ENCODE measurements at regions not wholly inside any gene's neighbourhood (a gene's known extent, or its start where the extent isn't known, plus 50 kb on each side); places are given as distances from the start of the nearest gene placed in this dataset.

DNA sequence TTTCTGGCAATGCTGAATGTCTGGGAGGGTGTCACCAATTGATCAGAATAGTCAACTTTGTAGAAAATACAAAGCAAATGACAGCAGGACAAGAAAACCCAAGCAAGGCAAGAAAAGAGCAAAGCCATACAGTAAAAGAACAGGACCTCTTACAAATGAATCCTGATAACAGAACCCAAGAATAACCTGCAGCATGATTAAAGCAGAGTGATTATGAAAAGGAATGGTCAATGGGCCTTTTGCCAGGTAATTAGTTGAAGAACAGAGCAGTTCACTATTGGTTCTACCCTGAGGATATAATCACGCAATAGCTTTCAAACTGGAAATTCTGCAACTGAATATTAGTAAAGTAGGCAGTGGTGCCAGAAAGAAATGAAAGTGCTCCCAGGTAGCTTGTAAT is 319.8 kb downstream of the FRK start:
- no peaks in the 10 kb centered on the region for H3K4me1 ChIP-seq (ENCODE audit: control insufficient read depth in 1 of 2, insufficient read depth in 2 of 2, low read length in 2 of 2)
- no peak overlapping the region for H3K27ac ChIP-seq (ENCODE audit: low read depth, low read length)
- no peak overlapping the region for H3K14ac ChIP-seq (ENCODE audit: low read length)
- no peak overlapping the region for H3K9ac ChIP-seq (ENCODE audit: low read length)
- DNase-seq, result no peak
- no peak overlapping the region for H3K18ac ChIP-seq (ENCODE audit: low read length)
- H4K12ac ChIP-seq (ENCODE audit: low read depth, low read length), result no peak overlapping the region
- H3K27me3 ChIP-seq (ENCODE audit: insufficient read depth, low read length), result no peaks in the 10 kb centered on the region
- H3K36me3 ChIP-seq (ENCODE audit: control insufficient read depth in 1 of 2, insufficient read depth in 2 of 2, low read length in 2 of 2), result no peaks in the 10 kb centered on the region
- no peaks in the 10 kb centered on the region for H3K79me2 ChIP-seq (ENCODE audit: control insufficient read depth, insufficient read depth, low read length, poor library complexity)
- H2BK5ac ChIP-seq (ENCODE audit: low read depth, low read length, poor library complexity), result no peak overlapping the region
- H3K4me3 ChIP-seq (ENCODE audit: low read depth, low read length), result no peak overlapping the region
- peaks cover 3% of the 10 kb centered on the region for H3K9me3 ChIP-seq (ENCODE audit: insufficient read depth, low read depth, low read length)
- H3K79me1 ChIP-seq (ENCODE audit: low read length), result no peaks in the 10 kb centered on the region
- H3K4me2 ChIP-seq (ENCODE audit: low read length), result no peak overlapping the region
- no peak overlapping the region for H3K4ac ChIP-seq (ENCODE audit: low read depth, low read length)
- no peak overlapping the region for H2AK5ac ChIP-seq (ENCODE audit: low read length)
- no peak overlapping the region for H3K23ac ChIP-seq (ENCODE audit: low read length)
- H2AFZ ChIP-seq (ENCODE audit: insufficient read depth, low read length, poor library complexity), result no peak overlapping the region
- H2BK12ac ChIP-seq (ENCODE audit: low read length), result no peak overlapping the region
- WGBS (ENCODE audit: extremely low coverage, insufficient coverage, insufficient read length), result no CpG with 5 or more reads among the region's 1 CpG
- no peak overlapping the region for H4K8ac ChIP-seq (ENCODE audit: low read depth, low read length)
- no peak overlapping the region for H4K91ac ChIP-seq (ENCODE audit: low read depth, low read length)
- H2BK120ac ChIP-seq (ENCODE audit: insufficient read depth, low read length, poor library complexity), result no peak overlapping the region

DNA sequence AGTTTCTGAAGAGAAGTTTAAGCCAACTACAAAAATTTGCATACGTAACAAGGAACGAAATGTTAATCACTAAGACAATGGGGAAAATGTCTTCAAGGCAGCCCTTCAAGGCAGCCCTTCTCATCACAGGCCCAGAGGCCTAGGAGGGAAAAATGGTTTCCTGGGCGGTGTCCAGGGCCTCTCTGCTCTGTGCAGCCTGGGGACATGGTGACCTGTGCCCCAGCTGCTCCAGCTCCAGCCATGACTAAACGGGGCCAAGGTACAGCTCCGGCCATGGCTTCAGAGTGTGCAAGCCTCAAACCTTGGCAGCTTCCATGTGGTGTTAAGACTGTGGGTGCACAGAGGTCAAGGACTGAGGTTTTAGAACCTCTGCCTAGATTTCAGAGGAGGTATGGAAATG is 325.1 kb downstream of the FRK start:
- H2BK120ac ChIP-seq (ENCODE audit: insufficient read depth, low read length, poor library complexity), result no peak overlapping the region
- no peaks in the 10 kb centered on the region for H3K27me3 ChIP-seq (ENCODE audit: insufficient read depth, low read length)

DNA sequence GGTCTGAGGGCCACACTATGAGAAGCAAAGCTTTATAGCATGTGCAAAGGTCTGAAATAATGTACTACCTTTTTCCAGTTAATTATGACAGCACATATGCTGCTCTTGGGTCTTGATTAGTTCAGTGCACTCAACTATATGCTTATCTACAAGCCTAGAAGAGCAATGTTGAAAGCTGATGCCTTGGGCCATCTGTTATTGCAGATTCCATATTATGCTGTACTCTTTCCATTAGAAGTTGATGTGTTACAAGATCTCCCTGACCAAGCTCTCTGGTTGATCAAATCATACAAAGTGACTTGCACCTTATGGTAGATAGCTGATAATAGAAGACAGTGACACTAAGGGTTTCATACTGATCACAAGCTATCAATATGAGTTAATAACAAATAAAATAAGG is 327.3 kb downstream of the FRK start:
- Histone ChIP-seq H2BK5ac (ENCODE audit: low read depth, low read length, poor library complexity) (no peak overlapping the region), H3K4me1 (ENCODE audit: control insufficient read depth in 1 of 2, insufficient read depth in 2 of 2, low read length in 2 of 2) (peaks cover 3 to 5% of the 10 kb centered on the region in 2 experiments), H2BK12ac (ENCODE audit: low read length) (no peak overlapping the region), H3K9ac (ENCODE audit: low read length) (no peak overlapping the region), H3K23ac (ENCODE audit: low read length) (no peak overlapping the region), H3K4ac (ENCODE audit: low read depth, low read length) (no peak overlapping the region), H3K36me3 (ENCODE audit: control insufficient read depth in 1 of 2, insufficient read depth in 2 of 2, low read length in 2 of 2) (no peaks in the 10 kb centered on the region), H2BK120ac (ENCODE audit: insufficient read depth, low read length, poor library complexity) (no peak overlapping the region), H4K91ac (ENCODE audit: low read depth, low read length) (no peak overlapping the region), H3K18ac (ENCODE audit: low read length) (no peak overlapping the region), H3K27me3 (ENCODE audit: insufficient read depth, low read length) (no peaks in the 10 kb centered on the region), H3K4me3 (ENCODE audit: low read depth, low read length) (no peak overlapping the region), H3K9me3 (ENCODE audit: insufficient read depth, low read depth, low read length) (peaks cover 6% of the 10 kb centered on the region), H2AFZ (ENCODE audit: insufficient read depth, low read length, poor library complexity) (no peak overlapping the region), H4K8ac (ENCODE audit: low read depth, low read length) (no peak overlapping the region), H3K79me2 (ENCODE audit: control insufficient read depth, insufficient read depth, low read length, poor library complexity) (no peaks in the 10 kb centered on the region), H3K27ac (ENCODE audit: low read depth, low read length) (no peak overlapping the region), H2AK5ac (ENCODE audit: low read length) (no peak overlapping the region), H4K12ac (ENCODE audit: low read depth, low read length) (no peak overlapping the region), H3K14ac (ENCODE audit: low read length) (no peak overlapping the region), H3K79me1 (ENCODE audit: low read length) (no peaks in the 10 kb centered on the region), H3K4me2 (ENCODE audit: low read length) (no peak overlapping the region)
- DNase-seq, result no peak

More for the DNA sequence above, 325.1 kb downstream of the FRK start:
- H4K8ac ChIP-seq (ENCODE audit: low read depth, low read length), result no peak overlapping the region
- H3K79me1 ChIP-seq (ENCODE audit: low read length), result no peaks in the 10 kb centered on the region
- no peak overlapping the region for H2AFZ ChIP-seq (ENCODE audit: insufficient read depth, low read length, poor library complexity)
- H4K91ac ChIP-seq (ENCODE audit: low read depth, low read length), result no peak overlapping the region
- H3K9me3 ChIP-seq (ENCODE audit: insufficient read depth, low read depth, low read length), result peaks cover 6% of the 10 kb centered on the region
- no peaks in the 10 kb centered on the region for H3K36me3 ChIP-seq (ENCODE audit: control insufficient read depth in 1 of 2, insufficient read depth in 2 of 2, low read length in 2 of 2)
- H3K4me1 ChIP-seq (ENCODE audit: control insufficient read depth in 1 of 2, insufficient read depth in 2 of 2, low read length in 2 of 2), result no peaks in the 10 kb centered on the region
- H4K12ac ChIP-seq (ENCODE audit: low read depth, low read length), result no peak overlapping the region
- no peak overlapping the region for H3K23ac ChIP-seq (ENCODE audit: low read length)
- no peak overlapping the region for H3K18ac ChIP-seq (ENCODE audit: low read length)
- no peak overlapping the region for H2AK5ac ChIP-seq (ENCODE audit: low read length)
- H3K4me2 ChIP-seq (ENCODE audit: low read length), result no peak overlapping the region
- H2BK12ac ChIP-seq (ENCODE audit: low read length), result no peak overlapping the region
- DNase-seq, result no peak
- no peak overlapping the region for H3K9ac ChIP-seq (ENCODE audit: low read length)
- WGBS (ENCODE audit: extremely low coverage, insufficient coverage, insufficient read length), result no CpG with 5 or more reads among the region's 5 CpGs
- no peaks in the 10 kb centered on the region for H3K79me2 ChIP-seq (ENCODE audit: control insufficient read depth, insufficient read depth, low read length, poor library complexity)
- no peak overlapping the region for H3K27ac ChIP-seq (ENCODE audit: low read depth, low read length)
- no peak overlapping the region for H2BK5ac ChIP-seq (ENCODE audit: low read depth, low read length, poor library complexity)
- H3K14ac ChIP-seq (ENCODE audit: low read length), result no peak overlapping the region
- no peak overlapping the region for H3K4me3 ChIP-seq (ENCODE audit: low read depth, low read length)
- H3K4ac ChIP-seq (ENCODE audit: low read depth, low read length), result no peak overlapping the region

DNA sequence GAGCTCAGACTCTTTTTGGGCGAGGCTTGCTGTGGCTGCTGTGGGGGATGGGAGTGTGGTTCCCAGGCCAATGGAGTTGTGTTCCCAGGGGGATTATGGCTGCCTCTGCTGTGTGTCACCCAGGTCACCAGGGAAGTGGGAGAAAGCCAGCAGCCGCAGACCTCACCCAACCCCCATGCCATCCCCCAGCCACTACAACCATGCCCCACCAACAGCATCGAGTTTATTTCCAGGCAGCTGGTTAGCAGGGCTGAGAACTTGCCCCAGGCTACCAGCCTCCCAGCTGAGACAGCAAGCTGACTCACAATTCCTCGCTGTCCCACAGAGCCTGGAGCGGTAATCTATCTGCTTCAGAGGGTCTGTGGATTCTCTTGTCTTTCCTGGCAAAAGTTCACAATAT is 331.7 kb downstream of the FRK start:
- peaks cover 1% of the 10 kb centered on the region for H3K9me3 ChIP-seq (ENCODE audit: insufficient read depth, low read depth, low read length)
- no peak overlapping the region for H3K4me2 ChIP-seq (ENCODE audit: low read length)
- H4K12ac ChIP-seq (ENCODE audit: low read depth, low read length), result no peak overlapping the region
- H3K23ac ChIP-seq (ENCODE audit: low read length), result no peak overlapping the region
- no peak overlapping the region for H2BK5ac ChIP-seq (ENCODE audit: low read depth, low read length, poor library complexity)
- peak; percentile 3 to 40 for DNase-seq
- H3K79me1 ChIP-seq (ENCODE audit: low read length), result no peaks in the 10 kb centered on the region
- no CpG with 5 or more reads among the region's 5 CpGs for WGBS (ENCODE audit: extremely low coverage, insufficient coverage, insufficient read length)
- H2BK12ac ChIP-seq (ENCODE audit: low read length), result no peak overlapping the region
- H3K27ac ChIP-seq (ENCODE audit: low read depth, low read length), result no peak overlapping the region
- no peak overlapping the region for H2BK120ac ChIP-seq (ENCODE audit: insufficient read depth, low read length, poor library complexity)
- H3K4me3 ChIP-seq (ENCODE audit: low read depth, low read length), result no peak overlapping the region
- no peak overlapping the region for H3K14ac ChIP-seq (ENCODE audit: low read length)
- no peaks in the 10 kb centered on the region for H3K27me3 ChIP-seq (ENCODE audit: insufficient read depth, low read length)
- H3K36me3 ChIP-seq (ENCODE audit: control insufficient read depth in 1 of 2, insufficient read depth in 2 of 2, low read length in 2 of 2), result no peaks in the 10 kb centered on the region
- H3K4me1 ChIP-seq (ENCODE audit: control insufficient read depth in 1 of 2, insufficient read depth in 2 of 2, low read length in 2 of 2), result peaks cover 3 to 5% of the 10 kb centered on the region in 2 experiments
- no peak overlapping the region for H4K8ac ChIP-seq (ENCODE audit: low read depth, low read length)
- no peak overlapping the region for H4K91ac ChIP-seq (ENCODE audit: low read depth, low read length)
- no peak overlapping the region for H3K4ac ChIP-seq (ENCODE audit: low read depth, low read length)
- H2AFZ ChIP-seq (ENCODE audit: insufficient read depth, low read length, poor library complexity), result no peak overlapping the region
- H3K79me2 ChIP-seq (ENCODE audit: control insufficient read depth, insufficient read depth, low read length, poor library complexity), result no peaks in the 10 kb centered on the region
- H2AK5ac ChIP-seq (ENCODE audit: low read length), result no peak overlapping the region
- no peak overlapping the region for H3K18ac ChIP-seq (ENCODE audit: low read length)
- H3K9ac ChIP-seq (ENCODE audit: low read length), result no peak overlapping the region

DNA sequence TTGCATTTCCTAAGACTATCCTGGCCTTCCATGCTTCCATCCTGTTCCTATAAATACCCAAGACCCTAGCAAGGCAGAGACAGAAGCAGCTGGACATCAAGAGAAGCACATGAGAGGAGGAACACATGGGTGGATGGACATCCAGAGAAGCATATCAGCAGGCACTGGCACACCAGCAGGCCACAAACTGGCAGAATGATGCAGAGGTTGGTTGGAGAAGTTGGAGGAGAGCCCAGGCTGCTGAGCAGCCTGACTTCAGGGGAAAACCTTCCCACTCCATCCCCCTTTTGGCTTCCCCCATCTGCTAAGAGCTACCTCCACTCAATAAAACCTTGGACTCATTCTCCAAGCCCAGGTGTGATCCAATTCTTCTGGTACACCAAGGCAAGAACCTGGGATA is 332.5 kb downstream of the FRK start:
- Histone ChIP-seq H3K27ac (ENCODE audit: low read depth, low read length) (no peak overlapping the region), H3K79me1 (ENCODE audit: low read length) (no peaks in the 10 kb centered on the region), H3K4me1 (ENCODE audit: control insufficient read depth in 1 of 2, insufficient read depth in 2 of 2, low read length in 2 of 2) (peaks cover 3 to 5% of the 10 kb centered on the region in 2 experiments), H4K12ac (ENCODE audit: low read depth, low read length) (no peak overlapping the region), H2AFZ (ENCODE audit: insufficient read depth, low read length, poor library complexity) (no peak overlapping the region), H3K4me2 (ENCODE audit: low read length) (no peak overlapping the region), H3K27me3 (ENCODE audit: insufficient read depth, low read length) (no peaks in the 10 kb centered on the region), H3K14ac (ENCODE audit: low read length) (no peak overlapping the region), H3K9me3 (ENCODE audit: insufficient read depth, low read depth, low read length) (peaks cover 1% of the 10 kb centered on the region), H2BK120ac (ENCODE audit: insufficient read depth, low read length, poor library complexity) (no peak overlapping the region), H3K9ac (ENCODE audit: low read length) (no peak overlapping the region), H3K18ac (ENCODE audit: low read length) (no peak overlapping the region), H3K36me3 (ENCODE audit: control insufficient read depth in 1 of 2, insufficient read depth in 2 of 2, low read length in 2 of 2) (no peaks in the 10 kb centered on the region), H3K79me2 (ENCODE audit: control insufficient read depth, insufficient read depth, low read length, poor library complexity) (no peaks in the 10 kb centered on the region), H4K91ac (ENCODE audit: low read depth, low read length) (no peak overlapping the region), H3K23ac (ENCODE audit: low read length) (no peak overlapping the region), H3K4ac (ENCODE audit: low read depth, low read length) (no peak overlapping the region), H4K8ac (ENCODE audit: low read depth, low read length) (no peak overlapping the region), H2AK5ac (ENCODE audit: low read length) (no peak overlapping the region), H2BK12ac (ENCODE audit: low read length) (no peak overlapping the region), H3K4me3 (ENCODE audit: low read depth, low read length) (no peak overlapping the region), H2BK5ac (ENCODE audit: low read depth, low read length, poor library complexity) (no peak overlapping the region)
- no peak for DNase-seq
